HG03378 (cell line): ENCODE measurements at regions not wholly inside any gene's neighbourhood (a gene's known extent, or its start where the extent isn't known, plus 50 kb on each side); places are given as distances from the start of the nearest gene placed in this dataset.

Experiments used
- ATAC-seq: cut with Tn5 transposase; IDR thresholded peaks from one replicate; pipeline ENCODE4 v1.9.1; 2021; ENCODE audit warnings: mild to moderate bottlenecking, moderate library complexity; ENCODE audit not compliant: unreplicated experiment

GRCh38 chr13:63026285-63026797, 1610.7 kb upstream of the PCDH20 start:
- no peak for ATAC-seq

DNA sequence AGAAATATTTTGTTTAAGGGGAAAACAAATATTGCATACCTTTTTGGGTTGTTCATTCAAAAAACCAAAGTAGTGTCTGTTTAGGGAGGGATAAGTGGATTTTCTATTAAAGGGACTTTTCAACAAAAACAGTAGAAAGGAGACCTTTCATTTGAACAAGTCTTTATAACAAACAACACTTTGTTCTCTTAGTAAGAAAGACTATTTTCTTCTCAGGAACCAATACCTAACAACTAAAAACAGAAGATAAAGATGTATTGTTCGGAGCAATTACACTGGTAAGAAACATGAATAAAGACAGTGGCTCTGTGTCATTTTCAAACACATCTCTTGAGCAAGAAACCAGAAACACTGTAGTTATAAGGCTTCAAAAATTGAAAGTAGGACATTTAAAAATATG, 1610.1 kb upstream of the PCDH20 start:
- no peak for ATAC-seq

DNA sequence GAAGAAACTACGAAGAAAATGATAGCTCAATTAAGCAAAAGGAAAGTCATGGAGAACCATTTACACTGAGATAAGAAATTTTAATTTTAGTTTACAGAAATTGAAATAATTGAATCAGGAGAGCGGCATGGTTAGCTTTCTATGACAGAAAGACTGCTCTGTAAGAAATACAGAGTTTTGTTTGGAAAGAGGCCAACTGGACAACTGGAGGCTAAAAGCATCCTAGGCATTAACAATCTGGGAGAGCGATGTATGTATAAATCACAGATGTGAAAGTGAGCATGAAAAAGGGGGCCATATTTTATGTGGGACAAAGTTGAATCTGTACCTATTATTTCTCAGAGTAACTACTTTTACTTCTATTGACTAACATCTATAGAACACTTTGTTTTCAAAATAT, 1608.8 kb upstream of the PCDH20 start:
- ATAC-seq, result no peak

DNA sequence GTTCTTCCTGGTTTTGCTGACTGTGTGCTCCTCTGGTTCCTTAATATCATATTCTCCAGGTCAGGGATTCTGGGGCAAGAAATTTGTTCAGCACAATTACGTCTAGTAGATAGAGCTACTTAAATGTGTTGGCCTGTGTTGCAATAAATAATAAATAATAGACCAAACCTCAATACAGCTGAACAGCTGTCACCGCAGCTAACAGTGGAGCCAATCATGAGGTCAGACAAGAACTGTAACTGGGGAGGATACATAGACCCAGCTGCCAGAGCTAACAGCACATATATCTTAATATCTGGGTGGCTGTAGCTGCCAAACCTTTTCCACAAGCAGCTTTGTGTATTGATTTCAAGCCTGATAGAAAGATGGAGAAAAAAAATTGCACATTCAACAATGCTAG, 1596.3 kb upstream of the PCDH20 start:
- no peak for ATAC-seq

GRCh38 chr13:63010072-63010658, 1594.5 kb upstream of the PCDH20 start:
- ATAC-seq, result no peak

- ATAC-seq, result no peak
These were observed 1590.0 kb upstream of the PCDH20 start for GRCh38 chr13:63005625-63006024.

- no peak for ATAC-seq
These were observed 1582.0 kb upstream of the PCDH20 start for GRCh38 chr13:62997696-62998095.

GRCh38 chr13:62997038-62997599, 1581.5 kb upstream of the PCDH20 start:
- no peak for ATAC-seq

DNA sequence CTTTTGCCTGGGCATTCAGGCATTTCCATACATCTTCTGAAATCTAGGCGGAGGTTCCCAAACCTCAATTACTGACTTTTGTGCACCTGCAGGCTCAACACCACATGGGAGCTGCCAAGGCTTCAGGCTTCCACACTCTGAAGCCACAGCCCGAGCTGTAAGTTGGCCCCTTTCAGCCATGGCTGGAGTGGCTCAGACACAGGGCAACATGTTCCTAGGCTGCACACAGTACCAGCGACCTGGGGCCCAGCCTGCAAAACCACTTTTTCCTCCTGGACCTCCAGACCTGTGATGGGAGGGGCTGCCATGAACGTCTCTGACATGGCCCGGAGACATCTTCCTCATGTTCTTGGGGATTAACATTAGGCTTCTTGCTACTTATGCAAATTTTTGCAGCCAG, 1558.2 kb upstream of the PCDH20 start:
- no peak for ATAC-seq

GRCh38 chr13:62964522-62964921, 1548.9 kb upstream of the PCDH20 start:
- no peak for ATAC-seq

DNA sequence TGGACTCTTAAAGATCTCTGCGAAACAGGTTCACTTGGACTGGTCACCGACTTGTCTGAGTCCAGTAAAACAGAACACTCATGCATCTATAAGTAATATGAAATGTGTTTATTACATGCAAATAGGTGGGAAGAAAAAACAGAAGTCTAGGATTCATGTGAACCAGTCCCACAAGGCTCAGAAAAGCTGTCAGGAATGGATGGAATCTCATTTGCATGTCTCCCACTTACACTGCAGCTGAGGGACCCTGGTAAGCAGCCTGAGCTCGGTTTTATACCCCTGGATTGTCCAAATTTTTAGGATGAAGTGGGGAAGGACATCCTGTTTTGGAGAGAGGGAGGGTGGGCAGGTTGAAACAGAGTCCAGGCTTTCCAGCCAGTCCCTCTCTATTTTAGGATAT, 1545.1 kb upstream of the PCDH20 start:
- no peak for ATAC-seq

DNA sequence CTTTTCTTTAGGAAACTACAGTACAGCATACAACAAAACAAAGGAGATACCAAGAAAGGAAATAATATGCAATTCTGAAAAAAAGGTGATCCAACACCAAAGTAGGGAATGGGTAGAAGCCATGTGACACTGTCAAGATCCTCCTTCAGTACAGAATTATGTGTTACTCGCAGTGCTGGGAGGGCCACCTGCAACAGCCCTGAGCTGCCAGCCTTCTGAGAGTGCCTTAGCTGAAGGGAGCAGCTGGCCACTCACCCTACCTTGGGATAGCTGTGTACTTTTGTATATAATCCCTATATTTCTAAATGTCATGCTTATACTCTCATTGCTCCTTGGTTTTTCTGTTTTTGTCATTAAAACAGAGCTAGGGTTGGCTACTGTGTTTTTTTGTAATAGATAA, 1518.2 kb upstream of the PCDH20 start:
- no peak for ATAC-seq

DNA sequence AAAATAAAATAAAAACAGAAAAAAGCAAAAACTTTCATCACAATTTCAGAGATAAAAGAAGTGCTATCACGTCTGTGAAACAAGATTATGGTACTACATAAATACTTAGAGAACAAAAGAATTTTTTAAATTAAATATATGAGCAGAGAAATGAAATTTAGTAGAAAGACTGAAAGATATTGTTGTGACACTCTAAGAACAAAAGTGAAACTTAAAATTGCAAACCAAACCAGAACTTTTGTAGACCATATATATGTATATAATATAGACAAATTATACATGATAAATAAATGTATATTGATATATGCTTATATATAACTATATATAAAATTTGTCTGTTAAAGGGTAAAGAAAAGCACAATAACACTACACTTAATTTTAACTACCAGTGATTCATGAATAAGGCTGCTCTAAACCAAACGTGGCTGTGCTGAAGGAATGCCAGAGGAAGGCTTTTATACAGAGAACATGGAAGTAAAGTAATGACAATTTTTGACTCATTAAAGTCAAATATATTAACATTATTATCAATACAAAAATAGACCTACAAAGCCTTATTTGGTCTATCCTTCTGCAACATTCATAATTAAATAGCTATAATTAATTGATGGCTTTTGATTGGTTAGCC, 1516.7 kb upstream of the PCDH20 start:
- no peak for ATAC-seq

DNA sequence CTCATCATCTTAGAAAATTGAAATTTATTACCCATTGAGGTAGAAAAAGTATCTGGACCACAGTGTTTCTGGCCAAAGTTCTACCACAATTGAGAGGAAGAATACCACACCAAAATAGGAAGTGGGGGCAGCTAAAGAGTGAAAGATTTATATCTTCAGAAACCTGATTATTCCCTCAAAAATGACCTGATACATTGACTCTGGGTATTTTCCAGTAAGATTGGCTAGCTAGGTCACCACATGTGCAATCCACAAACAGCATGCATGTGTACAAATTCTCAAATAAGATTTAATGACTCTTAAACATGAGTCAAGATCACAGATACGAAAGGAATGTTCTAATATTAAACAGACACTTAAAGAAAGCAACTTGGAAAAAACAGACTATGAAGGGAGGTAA, 1516.2 kb upstream of the PCDH20 start:
- ATAC-seq, result no peak

GRCh38 chr13:62924395-62924794, 1508.7 kb upstream of the PCDH20 start:
- no peak for ATAC-seq

- no peak for ATAC-seq
These were observed 1504.5 kb upstream of the PCDH20 start for GRCh38 chr13:62920159-62920558.

GRCh38 chr13:62919491-62919890, 1503.8 kb upstream of the PCDH20 start:
- no peak for ATAC-seq

- ATAC-seq, result no peak
These were observed 1495.0 kb upstream of the PCDH20 start for GRCh38 chr13:62910541-62911060.

DNA sequence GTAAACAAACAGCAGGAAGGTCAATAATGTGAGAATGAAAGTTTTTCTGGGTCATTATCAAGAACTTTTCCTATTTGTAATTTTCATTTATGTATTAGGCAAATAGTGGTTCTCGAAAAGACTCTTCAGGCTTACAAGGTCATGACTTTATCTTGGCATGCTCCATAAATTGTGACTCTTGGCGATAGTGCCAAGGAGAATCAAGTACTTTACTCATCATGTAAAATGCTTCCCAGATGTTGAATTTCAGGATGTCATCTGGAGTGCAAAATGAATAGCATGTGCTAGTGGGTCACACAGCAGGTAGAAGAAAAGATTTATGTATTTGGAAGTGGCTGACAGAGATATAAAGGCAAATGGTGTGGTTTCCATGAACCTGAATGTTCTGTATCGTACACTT, 1492.7 kb upstream of the PCDH20 start:
- no peak for ATAC-seq

DNA sequence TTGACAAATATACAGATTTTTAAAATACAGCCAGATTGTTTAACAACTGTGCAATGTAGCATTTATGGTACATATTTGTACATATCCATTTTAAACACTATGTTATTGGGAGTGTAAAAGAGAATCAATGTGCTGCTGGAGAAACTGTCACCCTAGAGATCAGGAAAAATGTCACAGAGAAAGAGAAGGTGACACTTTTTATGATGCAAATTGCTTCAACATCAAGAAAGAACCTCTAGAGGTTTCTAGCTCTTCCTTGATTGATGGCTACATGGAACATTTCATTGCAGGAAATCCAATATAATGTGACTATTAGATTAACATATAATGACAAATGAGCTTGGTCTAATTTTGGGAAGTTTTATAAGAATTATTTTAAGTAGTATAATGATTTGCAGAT, 1491.2 kb upstream of the PCDH20 start:
- ATAC-seq, result no peak

GRCh38 chr13:62906469-62906868, 1490.8 kb upstream of the PCDH20 start:
- ATAC-seq, result no peak

DNA sequence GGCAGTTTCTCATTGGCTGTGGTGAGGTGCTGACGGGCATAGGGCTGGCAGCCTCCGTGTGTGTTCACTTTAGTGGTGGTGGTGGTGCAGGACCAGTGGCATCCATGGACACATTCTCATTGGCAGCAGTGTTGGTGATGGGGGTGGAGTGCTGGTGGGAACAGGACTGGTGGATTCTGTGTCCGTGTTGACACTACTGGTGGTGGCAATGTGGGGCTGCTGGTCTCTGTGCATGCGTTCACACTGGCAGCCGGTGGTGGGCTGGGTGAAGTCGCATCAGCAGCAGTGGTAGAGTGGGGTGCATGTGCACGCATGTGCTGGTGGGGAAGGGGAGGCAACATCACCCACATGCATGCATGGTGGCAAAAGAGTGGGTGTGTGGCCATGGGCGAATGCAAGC, 1471.4 kb upstream of the PCDH20 start:
- no peak for ATAC-seq
